ENCODE measurements at regions not wholly inside any gene's neighbourhood (a gene's known extent, or its start where the extent isn't known, plus 50 kb on each side); places are given as distances from the start of the nearest gene placed in this dataset.

- Histone ChIP-seq H3K4me1 (ENCODE audit: control insufficient read depth, insufficient read depth, low read length) (no peaks in the 10 kb centered on the region), H3K4me3 (ENCODE audit: insufficient read depth, low read depth, low read length) (no peak overlapping the region), H3K23ac (ENCODE audit: low read depth, low read length) (no peak overlapping the region), H3K4me2 (ENCODE audit: low read depth, low read length) (no peak overlapping the region), H3K27me3 (ENCODE audit: control insufficient read depth, insufficient read depth, low read length) (no peaks in the 10 kb centered on the region), H2BK20ac (ENCODE audit: low read depth, low read length) (no peak overlapping the region), H2BK15ac (ENCODE audit: low read depth, low read length) (no peak overlapping the region), H3K79me1 (ENCODE audit: low read depth in 1 of 2, low read length in 2 of 2) (no peaks in the 10 kb centered on the region), H2AFZ (replicated peaks; ENCODE audit: low read length, poor library complexity) (no peak overlapping the region), H4K8ac (ENCODE audit: low read depth in 2 of 2, low read length in 2 of 2) (no peak overlapping the region), H4K5ac (ENCODE audit: low read depth, low read length) (no peak overlapping the region), H3K9me3 (ENCODE audit: control insufficient read depth, insufficient read depth, low read length) (peaks cover 6% of the 10 kb centered on the region; the same call in 1 of the 2 replicates), H3K56ac (ENCODE audit: extremely low read depth, insufficient read depth, low read length) (no peak overlapping the region), H3K36me3 (ENCODE audit: control insufficient read depth, insufficient read depth, low read length) (no peaks in the 10 kb centered on the region), H3K18ac (ENCODE audit: low read depth, low read length) (no peak overlapping the region), H4K20me1 (ENCODE audit: insufficient read depth, low read length) (no peaks in the 10 kb centered on the region), H2AK5ac (ENCODE audit: low read depth, low read length) (no peak overlapping the region), H2BK120ac (ENCODE audit: low read depth, low read length) (no peak overlapping the region), H3K27ac (ENCODE audit: insufficient read depth, low read length) (no peak overlapping the region), H2AK9ac (replicated peaks; ENCODE audit: low read depth, low read length, poor library complexity) (no peak overlapping the region), H3K4ac (ENCODE audit: low read depth, low read length) (no peak overlapping the region), H3K14ac (replicated peaks; ENCODE audit: low read depth, low read length) (no peak overlapping the region), H3K9me1 (ENCODE audit: insufficient read depth, low read length) (no peaks in the 10 kb centered on the region), H4K91ac (ENCODE audit: insufficient read depth, low read depth, low read length) (no peak overlapping the region), H2BK5ac (ENCODE audit: low read depth, low read length, poor library complexity, severe bottlenecking) (no peak overlapping the region), H3K9ac (ENCODE audit: low read depth, low read length) (no peak overlapping the region)
- no CpG with 5 or more reads among the region's 1 CpG for WGBS, 2 experiments (ENCODE audit: extremely low coverage in 2 of 2, insufficient read length in 1 of 2)
- dilution Hi-C loops (cut with HindIII; ENCODE audit: low sequenced_read_pairs, unreplicated experiment), result no loop called here
- ChIA-PET CTCF (no interaction called here), POLR2A (ENCODE audit: unreplicated experiment) (no interaction called here)
- intact Hi-C loops (cut with micrococcal nuclease), result no loop called here
- TF ChIP-seq CTCF (conservative IDR thresholded peaks at IDR 0.05; ENCODE audit: low read depth, low read length), result no peak
- no peak for TF ChIP-seq USF2 (IDR thresholded peaks at IDR 0.05; ENCODE audit: low read depth, low read length)
- no peak for TF ChIP-seq FOS (IDR thresholded peaks at IDR 0.05; ENCODE audit: low read depth, low read length)
- TF ChIP-seq CHD1 (IDR thresholded peaks at IDR 0.05; ENCODE audit: low read depth, low read length), result no peak
- TF ChIP-seq SMC3 (IDR thresholded peaks at IDR 0.05; ENCODE audit: low read depth, low read length), result no peak
- no peak for TF ChIP-seq MXI1 (IDR thresholded peaks at IDR 0.05; ENCODE audit: borderline replicate concordance, low read depth, low read length)
- no peak for TF ChIP-seq RAD21 (IDR thresholded peaks at IDR 0.05; ENCODE audit: low read length)
- TF ChIP-seq MAFK (IDR thresholded peaks at IDR 0.05; ENCODE audit: low read depth, low read length), result no peak
- TF ChIP-seq NFE2L2 (IDR thresholded peaks at IDR 0.05; ENCODE audit: low read depth, low read length), result no peak
- TF ChIP-seq BHLHE40 (IDR thresholded peaks at IDR 0.05; ENCODE audit: low read depth, low read length), result no peak
- no peak for TF ChIP-seq MAZ (IDR thresholded peaks at IDR 0.05; ENCODE audit: borderline replicate concordance, low read depth, low read length)
- TF ChIP-seq RFX5 (IDR thresholded peaks at IDR 0.05; ENCODE audit: low read depth, low read length), result no peak
- TF ChIP-seq CEBPB (IDR thresholded peaks at IDR 0.05; ENCODE audit: low read depth, low read length), result no peak
- no peak for TF ChIP-seq ELK1 (IDR thresholded peaks at IDR 0.05; ENCODE audit: borderline replicate concordance, low read depth, low read length)
- no peak for TF ChIP-seq RCOR1 (IDR thresholded peaks at IDR 0.05; ENCODE audit: insufficient replicate concordance, low read length)
- TF ChIP-seq POLR2A (IDR thresholded peaks at IDR 0.05; ENCODE audit: low read depth, low read length), result no peak
- ATAC-seq (ENCODE audit: low read depth) (no peak), DNase-seq (no peak)
- BruUV-seq (replicated peaks), result no TSS peak
- in situ Hi-C loops (cut with MboI; ENCODE audit: low sequenced_read_pairs), result no loop called here
Observed at GRCh38 chr13:80633251-80633650, 292.3 kb upstream of the SPRY2 start.

Measured in IMR-90 (cell line).